HuH-7.5 (cell line): ENCODE measurements at regions not wholly inside any gene's neighbourhood (a gene's known extent, or its start where the extent isn't known, plus 50 kb on each side); places are given as distances from the start of the nearest gene placed in this dataset.

Experiments used
- DNase-seq: peaks from one replicate; pipeline ENCODE4 v3.0.0; 2011; ENCODE audit warnings: low spot score

DNA sequence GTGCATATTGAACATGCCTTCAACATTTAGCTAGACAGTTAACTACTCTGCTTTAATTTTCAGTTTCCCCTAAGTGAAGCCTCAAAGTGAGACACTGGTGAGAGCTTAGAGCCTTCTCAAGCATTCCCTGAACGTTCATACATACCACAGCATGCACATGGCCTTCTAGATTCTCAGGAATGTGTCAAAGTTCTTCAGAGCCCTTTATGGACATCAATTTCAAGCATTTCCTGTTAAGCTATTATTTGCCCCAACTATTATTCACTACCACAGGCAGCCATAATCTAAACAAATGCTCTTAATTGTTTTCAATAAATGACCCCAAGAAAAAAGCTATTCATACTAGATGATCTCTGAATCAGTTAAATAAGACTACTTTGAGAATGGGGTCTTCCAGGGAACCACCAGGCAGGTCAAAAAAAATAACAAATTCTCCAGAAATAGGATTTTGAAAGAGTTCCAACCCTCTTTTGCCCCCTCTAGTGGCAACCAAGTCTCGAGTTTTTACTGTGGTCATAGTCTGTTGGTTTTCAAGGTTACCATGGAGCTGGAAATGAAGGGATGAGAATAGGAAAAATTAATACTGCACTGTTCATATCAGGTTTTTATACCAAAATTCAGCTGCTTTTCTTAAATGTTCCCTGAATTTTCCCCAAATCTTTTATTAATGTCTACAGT is 235.4 kb downstream of the RAB28 start:
- no peak for DNase-seq

DNA sequence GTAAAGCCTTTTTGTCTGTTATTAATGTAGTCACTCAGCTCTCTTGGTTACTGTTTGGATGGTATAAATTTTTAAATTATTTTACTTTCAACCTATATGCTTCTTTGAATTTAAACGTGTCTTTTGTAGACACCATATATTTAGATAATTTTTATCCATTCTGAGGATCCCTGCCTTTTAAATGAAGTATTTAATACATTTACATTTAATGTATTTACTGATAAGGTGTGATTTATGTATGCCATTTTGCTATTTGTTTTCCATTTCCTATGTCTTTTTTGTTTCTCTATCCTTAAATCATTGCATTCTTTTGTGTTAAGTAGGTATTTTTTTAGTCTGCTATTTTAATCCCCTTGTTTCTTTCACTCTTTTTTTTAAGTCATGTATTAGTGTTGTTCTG is 238.0 kb downstream of the RAB28 start:
- DNase-seq, result no peak

DNA sequence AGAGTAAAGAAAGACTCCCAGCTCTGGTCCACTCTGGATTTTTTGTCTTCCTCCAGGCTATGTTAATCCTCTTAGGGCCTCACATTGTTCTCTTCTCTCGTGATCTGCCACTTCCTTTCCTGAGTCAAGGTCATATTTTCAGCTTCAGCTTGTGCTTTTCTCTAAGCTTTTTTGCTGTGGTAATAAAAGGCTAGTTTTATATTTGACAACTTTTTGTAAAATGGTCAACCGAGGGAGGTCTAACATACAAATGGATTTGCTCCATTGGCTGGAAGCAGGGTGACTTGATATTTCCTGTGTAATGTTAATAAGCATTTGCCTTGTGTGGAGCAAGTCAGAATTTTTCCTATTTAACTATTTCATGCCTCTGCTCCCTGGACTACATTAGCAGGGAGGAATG is 239.7 kb downstream of the RAB28 start:
- no peak for DNase-seq

DNA sequence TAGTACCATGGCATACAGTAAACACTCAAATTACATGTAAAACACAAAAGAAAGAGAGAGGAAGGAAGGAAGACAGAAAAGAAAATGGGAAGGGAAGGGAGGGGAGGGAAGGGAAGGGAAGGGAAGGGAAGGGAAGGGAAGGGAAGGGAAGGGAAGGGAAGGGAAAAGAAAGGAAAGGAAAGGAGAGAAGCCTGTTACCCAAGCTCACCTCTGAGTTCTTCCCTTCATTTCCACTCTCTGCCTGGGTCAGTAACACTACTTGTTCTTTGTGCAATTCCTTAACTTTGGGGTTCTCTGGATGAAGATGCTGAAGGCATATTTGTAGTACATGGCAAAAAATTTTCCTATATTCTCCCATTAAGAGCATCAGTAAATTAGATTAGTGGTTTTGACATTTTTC is 241.0 kb downstream of the RAB28 start:
- DNase-seq, result no peak

DNA sequence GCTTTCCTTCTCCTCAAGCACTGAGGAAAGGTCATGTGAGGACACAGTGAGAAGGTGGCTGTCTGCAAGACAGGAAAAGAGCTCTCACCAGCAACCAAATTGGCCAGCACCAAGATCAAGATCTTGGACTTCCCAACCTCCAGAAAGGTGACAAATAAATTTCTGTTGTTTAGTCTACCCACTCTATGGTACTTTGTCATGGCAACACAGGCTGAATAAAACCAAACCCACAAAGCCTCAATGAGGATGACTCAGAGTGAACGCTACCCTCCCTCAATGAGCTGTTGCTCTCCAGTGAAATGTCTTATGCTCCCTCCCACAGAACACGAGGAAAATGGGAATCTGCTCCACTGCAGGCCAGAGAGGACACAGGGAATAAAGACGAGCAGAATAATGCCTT is 244.1 kb downstream of the RAB28 start:
- DNase-seq, result no peak

DNA sequence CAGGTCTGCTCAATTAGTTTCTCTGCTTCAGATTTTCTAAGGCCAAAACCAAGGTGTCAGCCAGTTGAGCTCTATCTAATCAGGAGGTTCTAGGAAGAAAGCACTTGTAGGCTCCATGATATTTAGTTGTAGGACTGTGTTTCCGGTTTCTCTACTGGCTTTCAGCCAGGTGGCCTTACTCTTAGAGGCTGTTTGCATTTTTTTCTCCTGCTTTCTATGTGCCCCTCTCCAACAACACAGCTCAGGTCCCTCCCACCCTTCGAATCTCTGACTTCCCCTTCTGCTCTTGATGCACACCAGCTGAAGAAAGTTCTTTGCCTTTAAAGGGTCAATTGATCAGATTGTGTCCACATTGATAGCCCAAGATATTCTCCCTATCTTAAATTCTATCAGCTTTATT is 245.2 kb downstream of the RAB28 start:
- no peak for DNase-seq

DNA sequence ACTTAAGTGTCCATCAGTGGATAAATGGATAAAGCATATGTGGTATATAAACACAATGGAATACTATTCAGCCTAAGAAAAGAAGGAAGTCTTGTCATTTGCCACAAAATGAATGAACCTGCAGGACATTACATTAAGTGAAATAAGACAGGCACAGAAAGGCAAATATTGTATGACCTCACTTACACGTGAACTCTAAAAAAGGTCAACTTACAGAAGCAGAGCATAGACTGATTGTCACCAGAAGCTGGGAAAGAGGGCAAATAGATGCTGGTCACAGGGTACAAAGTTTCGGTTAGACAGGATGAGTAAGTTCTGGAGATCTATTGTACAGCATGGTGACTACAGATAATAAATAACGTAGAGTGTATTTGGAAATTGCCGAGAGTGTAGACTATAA is 247.7 kb downstream of the RAB28 start:
- DNase-seq, result peak; percentile 33

DNA sequence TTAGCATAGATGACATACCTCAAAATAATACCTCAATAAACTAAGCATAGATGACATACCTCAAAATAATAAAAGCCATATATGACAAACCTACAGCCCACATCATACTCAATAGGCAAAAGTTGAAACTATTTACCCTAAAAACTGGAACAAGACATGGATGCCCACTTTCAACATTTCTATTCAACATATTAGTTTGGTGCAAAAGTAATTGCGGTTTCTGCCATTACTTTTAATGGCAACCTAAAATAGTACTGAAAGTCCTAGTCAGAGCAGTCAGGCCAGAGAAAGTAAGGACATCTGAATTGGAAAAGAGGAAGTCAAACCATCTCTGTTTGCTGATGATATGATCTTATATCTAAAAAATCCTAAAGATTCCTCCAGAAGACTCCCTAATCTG is 250.4 kb downstream of the RAB28 start:
- no peak for DNase-seq

DNA sequence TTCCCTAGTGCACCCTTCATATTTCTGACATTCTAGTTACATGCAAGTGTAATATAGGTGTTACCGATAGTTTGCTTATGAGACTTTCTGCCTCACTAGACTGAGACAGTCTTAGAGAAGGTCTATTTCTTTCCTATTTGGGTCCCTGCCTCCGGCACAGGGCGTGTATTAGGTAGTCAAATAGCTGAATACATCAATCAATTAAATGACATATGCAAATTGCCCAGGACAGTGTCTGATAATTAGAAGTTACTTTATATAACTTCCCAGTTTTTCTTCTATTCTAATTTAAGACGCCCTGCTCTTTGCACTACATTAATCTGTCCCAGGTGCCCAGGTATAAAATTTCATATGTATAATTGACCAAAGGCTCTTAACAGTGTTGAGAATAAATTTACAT is 264.2 kb downstream of the RAB28 start:
- no peak for DNase-seq

DNA sequence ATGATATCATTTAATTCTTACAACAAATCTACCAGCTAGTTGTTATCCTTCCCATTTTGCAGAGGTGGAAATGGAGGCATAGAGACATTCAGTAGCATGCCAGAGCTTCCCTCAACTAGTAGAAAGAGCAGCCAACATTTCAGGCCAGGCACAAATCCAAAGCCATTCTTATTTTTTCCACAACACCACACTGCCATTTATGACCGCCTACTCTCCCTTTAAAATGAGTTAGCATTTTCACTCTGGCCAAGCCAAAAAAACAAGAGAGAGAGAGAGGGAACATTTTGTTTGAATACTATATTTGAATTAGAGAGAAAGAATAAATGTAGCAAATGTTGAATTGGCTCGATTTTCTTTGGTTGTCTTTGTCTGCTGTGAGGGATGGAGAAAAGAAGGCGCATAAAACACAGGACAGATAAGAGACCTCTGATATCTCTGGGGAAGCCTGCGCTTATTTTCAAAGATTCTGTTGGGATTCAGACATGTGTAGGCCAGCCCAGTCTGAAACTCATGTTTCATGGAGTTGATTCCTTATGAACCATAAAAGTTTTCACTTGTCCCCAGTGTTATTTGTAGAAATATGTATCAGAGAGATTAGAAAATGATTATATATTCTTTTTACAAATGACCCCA is 265.7 kb downstream of the RAB28 start:
- DNase-seq, result no peak

DNA sequence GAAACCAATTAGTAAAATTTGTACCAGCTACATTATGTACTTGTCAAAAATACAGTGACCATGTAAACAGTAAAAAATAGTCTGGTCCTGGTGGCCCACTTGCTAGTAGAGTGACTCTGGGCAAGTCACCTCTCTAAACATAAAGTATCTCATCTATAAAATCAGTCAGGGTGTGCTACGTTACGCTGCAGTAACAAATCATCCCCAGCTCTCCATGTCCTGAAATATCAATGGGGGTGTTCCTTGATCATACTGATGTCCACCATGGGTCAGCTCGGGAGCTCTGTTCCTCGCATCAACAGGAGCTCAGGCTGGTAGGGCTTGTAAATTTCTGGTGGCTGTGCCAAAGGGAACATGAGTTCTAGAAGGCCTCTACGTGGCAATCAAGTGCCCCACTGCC is 268.6 kb downstream of the RAB28 start:
- DNase-seq, result no peak

DNA sequence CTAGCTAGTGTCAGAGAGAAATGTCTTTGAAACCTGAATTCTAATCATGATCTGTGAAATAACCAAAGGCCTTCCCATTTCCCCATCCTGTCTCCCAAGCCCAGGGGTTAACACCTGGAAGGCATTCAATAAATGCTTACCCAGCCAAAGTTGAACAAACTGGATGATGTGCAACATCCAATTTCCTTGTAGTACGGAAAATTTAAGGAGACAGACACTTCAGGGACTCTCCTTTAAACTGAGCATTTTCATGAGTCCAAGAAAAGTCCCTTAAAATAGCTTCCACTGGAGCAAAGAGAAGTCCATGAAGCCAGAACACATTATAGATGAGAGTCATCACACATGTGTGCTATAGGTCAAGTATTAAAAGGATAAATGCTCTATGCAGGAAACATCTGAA is 271.2 kb downstream of the RAB28 start:
- DNase-seq, result no peak

DNA sequence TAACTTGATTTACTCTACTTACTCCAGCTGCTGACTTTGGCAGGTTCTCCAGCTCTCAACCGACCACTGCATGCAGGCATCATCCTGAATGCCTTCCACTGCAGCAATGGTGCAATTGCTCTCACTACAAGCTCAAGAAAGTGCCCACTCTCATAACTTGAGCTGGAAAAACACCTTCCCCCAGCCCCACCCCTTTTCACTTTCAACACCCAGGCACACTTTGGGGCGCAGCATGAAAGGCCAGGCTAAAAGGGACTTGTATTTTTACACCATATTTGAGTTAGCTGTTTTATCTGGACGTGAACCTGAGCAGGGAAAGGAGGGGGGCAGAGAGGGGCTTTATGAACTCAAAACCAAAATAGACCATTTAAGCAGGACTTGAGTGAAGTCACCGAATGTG is 274.5 kb downstream of the RAB28 start:
- no peak for DNase-seq

DNA sequence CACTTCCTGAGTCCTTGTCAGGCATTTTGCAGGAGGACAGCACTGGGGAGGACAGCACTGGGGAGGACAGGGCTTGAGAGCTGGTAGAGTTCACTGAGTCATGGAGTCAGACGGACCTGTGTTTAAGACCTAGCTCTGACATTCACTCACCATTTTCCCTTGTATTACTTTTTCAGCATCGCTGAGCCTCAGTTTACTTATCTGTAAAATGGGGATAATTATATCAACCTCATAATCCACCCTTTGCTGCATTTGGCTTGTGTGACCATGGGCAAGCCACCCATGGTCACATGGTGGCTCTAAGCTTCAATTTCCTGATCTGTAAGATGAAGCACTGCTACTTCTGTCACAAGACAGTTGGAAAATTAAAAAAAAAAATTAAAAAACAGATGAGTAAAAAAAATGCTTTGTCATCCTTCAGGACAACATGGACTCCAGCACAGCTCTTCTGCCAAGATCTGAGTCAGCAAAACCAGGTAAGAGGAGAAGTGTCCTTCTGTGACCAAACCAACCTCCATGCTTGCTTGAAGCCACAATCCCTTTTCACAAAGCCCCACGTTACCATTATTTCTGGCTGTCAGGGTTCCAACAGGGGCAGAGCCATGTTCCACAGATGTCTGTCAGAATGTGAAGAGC is 275.5 kb downstream of the RAB28 start:
- DNase-seq, result no peak

DNA sequence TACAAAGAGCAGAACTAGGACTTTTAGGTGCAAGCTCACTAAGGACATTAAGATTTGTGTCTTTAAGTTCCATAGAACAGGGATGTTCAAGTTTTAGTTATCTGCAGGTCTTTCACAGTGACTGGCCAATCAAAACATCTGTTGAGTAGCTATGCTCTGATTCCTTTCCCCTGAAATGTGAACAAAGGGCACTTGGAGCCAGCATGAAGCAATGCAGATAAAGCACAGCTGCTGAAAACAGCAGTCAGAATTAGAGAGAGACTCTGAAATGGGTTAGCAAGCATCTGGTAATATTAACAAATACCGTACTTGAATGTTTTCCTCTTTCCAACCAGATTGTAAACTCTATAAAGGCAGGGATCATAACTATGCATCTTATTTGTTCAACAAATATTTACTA is 276.9 kb downstream of the RAB28 start:
- DNase-seq, result no peak

DNA sequence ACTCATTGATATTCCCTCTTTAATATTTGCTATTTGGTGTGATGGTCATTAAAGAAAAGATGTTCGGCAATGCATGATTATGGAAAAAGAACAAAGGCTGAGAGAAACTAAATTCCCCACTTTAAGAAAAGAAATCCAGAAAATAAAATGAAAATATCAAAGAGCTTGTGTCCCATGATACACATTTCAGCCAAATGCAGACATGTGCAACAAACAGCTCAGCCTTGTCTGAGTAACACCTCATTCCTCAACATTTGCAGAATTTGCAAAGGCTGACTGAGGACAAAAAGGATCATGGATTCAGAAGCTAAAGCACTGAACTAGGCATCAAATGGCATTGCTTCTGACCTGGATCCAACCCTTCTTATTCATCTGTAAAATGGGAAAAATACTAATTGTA is 281.0 kb downstream of the RAB28 start:
- no peak for DNase-seq

DNA sequence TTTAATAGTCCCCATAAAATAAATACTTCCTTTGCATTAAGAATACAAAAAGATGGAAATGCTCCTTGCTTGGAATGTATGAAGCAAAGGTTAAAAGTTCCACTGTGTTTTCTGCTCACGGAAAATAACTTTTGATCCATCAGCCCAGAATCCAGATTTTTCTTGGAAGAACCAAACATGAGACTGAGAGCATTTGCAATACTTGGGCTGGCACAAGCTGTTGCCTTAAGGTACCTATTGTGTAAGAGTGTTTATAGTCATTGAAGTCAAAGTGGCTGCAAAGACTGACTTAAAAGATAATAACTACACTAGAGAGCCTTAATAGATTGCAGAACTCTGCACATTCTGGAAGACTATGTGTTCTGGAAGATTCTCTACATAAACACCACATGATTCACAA is 281.4 kb downstream of the RAB28 start:
- no peak for DNase-seq

DNA sequence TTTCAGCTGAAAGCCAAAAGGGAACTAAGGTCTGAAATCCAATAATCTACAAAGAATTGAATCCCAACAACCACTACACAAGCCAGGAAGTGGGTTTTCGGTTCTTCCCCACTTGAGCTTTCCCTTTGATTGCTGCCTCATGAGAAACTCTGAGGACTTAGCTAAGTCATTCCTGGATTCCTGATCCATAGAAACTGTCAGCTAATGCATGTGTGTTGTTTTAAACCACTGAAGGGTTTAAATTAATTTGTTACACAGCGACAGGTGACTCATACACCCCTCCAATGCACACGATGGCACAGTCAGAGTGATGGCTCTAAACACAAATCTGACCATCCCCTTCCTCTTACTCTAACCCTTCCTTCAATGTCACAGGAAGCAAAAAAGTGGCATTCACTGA is 282.9 kb downstream of the RAB28 start:
- no peak for DNase-seq

DNA sequence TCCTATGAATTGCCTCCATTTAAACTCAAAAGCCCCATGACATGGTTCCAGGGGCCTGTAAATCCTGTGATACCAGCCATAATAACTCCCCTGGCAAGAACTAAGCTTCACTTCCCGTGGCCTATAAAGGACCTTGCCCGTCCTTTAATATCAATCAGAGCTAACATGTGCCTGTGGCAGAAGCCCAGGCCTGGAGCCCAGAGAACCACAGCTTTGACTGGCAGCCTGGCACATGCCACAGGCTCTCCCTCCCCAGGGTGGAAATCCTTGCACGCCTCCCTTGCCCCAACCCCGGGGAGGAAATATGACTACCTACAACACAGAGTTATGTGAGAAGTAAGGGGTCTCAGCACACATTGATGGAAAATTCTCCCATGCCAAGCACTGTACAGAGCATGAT is 287.4 kb downstream of the RAB28 start:
- DNase-seq, result no peak

DNA sequence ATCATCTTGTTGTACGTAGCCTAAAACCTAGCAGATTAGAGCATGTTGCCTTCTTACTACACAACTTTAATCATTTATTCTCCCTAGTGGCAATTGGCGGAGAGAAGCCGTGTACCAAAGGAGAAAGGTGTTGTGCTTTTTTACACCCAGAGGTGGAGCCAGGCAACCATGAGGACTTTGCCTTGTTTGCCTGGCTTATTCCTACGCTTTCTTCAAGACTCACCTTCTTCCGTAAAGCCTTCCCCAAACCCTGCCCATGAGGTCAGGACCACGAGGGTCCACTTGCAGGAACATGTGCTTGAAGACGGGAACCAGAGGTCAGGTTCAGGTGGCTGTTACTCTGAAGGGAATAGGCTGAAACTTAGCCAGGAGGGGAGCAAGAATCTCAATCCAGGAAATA is 290.5 kb downstream of the RAB28 start:
- no peak for DNase-seq

DNA sequence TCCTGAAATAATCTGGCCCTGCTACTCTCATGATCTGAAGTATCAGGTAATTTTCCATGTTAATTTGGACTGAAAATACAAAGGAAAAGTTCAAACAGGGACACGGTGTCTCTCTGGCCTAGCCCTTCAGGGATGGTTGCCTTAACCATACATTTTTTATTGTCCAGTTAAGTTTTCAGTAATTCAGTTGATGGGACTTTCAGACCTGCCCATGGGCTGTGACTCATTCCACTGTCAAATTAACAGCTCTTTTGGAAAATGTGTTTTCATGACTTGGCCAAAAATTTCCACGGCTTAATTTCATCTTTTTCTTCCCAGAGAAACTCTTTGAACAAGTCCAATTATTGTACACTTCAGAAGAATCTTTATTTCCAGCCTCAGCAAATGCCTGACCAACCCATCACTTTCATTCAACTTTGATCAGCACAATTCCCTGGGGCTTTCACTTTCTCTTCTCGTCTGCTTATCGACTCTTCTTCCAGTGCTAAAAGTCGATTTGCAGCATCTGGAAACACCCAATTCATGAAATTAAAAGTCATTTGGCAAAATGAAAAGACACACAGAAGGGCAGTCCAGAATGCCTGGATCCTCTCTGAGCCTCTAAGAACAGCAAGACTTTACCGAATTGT is 293.9 kb downstream of the RAB28 start:
- no peak for DNase-seq

DNA sequence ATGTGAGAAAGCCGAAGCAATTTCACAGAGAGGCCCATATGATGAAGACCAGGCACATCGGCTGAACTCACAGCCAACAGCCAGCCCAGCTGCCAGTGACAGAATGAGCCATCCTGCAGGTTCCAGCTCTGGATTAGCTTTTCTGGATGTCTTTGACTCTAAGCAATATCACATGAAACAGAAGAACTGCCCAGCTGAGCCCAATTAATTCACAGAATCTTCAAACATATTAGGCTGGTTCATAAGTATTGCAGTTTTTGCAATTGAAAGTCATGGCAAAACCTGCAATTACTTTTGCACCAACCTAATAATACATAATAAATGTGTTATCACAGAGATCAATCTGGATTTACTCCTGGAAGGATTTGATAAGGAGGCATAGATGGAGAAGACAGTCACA is 299.9 kb downstream of the RAB28 start:
- no peak for DNase-seq

DNA sequence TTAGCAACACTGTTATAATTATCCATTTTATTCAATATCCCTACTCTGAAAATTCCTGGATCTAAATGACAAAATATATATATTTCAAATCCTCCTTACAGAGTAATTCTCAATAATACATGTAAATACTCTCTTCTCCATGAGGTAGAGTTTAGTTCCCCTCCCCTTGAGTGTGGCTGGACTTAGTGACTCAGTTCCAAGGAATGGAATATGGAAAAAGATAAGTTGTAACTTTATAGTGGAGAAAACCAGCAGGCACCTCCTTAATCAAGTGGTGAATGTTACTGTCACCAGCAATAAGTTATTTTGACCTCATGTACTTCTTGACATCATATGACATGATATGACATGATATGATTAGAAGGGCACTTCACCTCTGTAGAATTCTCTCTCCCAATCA is 302.0 kb downstream of the RAB28 start:
- no peak for DNase-seq
